Forelimb muscle (tissue), 1 donor: ENCODE measurements at regions not wholly inside any gene's neighbourhood (a gene's known extent, or its start where the extent isn't known, plus 50 kb on each side); places are given as distances from the start of the nearest gene placed in this dataset.

Experiments used
- DNase-seq: peaks from one replicate; pipeline ENCODE4 v3.0.0-alpha.2; 2013; ENCODE audit warnings: low read depth

DNA sequence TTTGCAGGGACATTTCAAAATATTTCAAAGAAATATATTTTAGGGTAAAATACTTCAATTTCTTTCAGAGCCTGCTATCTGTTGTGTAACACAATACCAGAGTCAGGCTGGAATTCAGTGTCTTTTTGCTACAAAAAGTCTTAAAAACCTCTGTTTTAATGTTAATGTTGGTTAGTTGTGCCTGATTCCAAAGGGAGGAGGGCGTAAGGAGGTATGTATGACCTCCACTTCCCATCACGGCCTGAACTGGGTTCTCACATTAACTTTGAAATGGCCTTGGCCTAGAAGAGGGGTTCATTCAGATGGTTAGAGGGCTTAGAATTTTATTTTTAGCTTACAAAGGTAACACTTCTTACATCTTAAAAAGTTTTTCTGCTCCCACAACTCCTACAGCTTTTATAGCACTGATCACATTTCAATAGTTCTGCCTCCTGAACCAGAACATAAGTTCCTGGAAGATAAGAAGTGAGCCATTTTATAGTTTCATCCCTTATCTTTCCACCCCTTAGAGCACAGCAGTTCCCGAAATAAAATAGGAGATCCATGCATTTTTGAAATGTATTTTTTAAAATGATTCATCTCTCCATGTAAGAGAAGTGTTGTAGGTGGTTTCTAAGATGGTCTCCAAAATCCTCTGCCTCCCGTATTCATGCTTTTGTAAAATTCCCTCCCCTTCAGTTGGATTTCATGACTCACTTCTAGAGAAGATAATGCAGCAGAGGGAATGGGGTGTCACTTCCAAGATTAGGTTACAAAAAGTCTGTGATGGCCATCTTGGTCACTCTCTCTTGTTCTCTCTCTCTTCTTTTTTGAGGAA is 543.1 kb upstream of the NECTIN3 start:
- no peak for DNase-seq

DNA sequence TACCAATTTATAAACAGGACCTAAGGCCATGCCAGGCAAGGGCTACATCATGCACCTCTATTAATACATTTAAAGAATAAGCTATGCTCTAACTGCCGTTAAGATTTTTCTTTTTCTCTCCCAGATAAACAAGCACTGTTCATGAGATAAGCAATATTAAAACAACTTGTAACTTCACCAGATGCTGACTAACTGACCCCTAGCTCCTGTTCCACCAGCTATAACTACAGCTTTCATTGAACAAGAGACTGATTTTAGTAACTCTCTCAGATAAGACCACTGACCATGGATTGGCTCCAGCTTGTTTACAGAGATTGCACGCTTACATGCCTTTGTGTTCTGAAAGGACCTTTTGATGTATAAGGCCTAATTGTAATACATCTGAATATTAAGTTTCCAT is 540.7 kb upstream of the NECTIN3 start:
- DNase-seq: no peak

DNA sequence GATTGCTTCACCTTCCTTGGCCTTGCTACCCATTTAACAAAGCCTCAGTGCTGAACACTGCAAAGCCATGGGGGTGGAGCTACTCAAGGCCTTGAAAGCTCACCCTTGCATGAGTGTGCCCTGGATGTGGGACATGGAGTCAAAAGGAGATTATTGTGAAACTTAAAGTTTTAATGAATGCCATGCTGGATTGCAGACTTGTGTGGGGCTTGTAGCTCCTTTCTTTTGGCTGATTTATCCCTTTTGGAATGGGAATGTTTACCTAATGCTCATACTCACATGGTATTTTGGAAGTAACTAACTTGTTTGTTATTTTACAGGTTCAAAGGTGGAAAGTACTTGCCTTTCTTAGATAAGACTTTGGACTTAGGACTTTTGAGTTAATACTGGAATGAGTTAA is 538.5 kb upstream of the NECTIN3 start:
- no peak for DNase-seq

DNA sequence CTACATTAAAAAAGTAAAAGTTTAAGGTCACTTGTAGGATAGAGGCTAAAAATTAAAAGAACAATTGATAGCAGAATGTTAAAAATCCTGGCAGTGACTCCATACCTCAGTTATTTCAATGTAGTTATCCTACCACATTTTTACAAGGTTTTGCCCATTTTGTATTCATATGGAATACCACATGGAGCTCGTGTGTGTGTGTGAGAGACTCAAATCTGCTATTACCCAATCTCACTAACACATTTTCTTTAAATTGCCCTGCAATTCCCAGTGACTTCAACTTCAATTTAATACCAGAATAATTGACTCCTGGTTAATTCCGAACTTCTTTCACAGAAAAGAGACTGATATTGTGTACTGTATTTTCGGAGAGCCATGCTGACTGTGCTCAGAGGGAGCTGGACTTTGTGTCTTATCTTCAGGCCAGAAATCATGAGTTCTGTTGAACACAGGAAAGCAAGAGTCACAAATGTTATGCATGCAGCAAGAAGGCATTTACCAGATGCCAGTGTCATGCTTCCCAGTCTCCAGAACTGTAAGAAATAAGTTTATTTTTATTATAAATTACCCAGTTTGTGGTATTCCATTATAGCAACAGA is 529.0 kb upstream of the NECTIN3 start:
- no peak for DNase-seq

DNA sequence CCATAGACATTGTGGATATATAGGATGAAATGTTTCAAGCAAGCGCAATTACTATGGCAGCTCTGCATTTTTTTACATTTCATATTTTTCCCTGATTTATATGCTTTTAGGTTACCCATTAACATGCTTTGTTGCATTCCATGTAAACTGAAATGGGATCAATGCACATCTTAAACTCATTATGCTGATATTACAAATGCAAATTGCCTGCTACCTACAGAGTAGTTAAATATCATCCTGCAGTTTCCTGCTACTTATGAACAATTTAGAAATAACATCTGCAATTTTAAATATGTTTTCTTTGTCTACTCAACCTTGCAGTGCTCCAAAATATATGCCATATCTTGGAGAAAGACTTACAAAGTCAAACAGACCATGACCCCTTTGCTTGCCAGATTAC is 526.9 kb upstream of the NECTIN3 start:
- no peak for DNase-seq

DNA sequence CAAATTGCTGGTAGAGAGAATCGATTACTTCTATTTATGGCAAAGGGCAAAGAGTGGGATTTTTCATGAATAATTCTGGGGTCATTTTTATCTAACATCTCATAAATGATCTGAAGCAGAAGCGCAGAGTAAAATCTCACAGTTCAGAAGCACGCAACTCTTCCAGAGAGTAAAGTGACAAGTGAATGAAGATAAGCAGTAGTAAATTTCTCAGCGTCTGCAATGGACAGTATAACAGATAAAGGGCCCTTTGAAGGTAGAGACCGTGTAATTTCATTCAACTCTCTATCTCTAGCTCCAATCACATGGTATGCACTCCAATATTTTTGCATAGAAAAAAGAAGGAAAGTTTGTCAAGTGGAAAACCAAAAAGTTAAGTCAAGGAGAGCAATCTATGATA is 521.1 kb upstream of the NECTIN3 start:
- no peak for DNase-seq

DNA sequence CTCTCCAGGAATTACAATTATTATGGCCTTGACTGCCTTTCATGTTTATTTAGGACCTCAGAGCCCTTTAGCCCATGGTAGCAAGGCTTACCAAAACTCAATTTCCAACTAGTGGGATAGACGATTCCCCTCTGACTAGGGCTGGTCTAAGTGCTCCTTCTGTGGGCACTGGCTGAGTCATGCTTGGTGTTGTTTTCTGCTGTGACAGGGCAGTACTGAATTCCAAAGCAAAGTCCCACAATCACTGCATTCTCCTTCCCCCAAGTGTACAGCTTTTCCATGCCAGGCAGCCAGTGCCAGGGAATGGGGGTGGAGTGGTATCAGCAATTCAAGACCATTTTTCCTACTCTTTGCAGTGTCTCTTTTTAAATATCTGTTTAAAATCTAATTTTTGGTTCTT is 509.0 kb upstream of the NECTIN3 start:
- no peak for DNase-seq

DNA sequence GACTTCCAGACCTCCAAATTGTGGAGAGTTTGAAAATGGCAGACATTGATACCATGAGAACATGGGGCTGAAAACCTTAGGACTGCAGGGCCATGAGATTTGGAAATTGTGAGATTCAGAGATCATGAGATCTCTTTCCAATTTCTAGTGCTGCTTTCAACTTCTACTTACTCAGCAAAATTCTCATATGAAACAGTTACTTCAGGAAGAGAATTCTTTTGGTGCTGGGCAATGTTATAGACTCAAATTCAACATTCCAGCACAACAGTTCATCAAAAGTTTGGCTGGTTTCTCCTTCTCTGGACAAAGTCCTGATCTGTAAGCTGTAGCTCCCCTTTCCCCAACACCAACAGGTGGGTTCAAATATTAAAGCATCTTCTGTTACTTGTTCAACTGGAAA is 506.9 kb upstream of the NECTIN3 start:
- DNase-seq: no peak

DNA sequence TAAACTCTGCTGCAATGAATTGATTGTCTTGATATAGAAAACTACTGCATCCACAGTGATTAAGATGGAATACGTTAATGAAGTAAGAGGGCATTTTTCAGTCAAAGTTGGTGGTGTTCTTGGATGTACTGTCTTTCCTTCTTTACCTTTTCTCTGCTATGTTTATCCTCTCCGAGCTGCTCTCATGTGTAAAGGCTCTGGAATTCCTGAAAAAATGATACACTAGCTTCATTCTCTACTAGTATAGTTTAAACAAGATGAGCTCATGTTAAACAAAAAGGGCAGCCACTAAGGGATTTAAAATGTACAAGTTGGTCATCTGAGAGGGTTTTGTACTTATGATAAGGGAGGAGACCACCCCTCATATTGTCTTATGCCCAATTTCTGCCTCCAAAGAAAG is 504.6 kb upstream of the NECTIN3 start:
- no peak for DNase-seq

DNA sequence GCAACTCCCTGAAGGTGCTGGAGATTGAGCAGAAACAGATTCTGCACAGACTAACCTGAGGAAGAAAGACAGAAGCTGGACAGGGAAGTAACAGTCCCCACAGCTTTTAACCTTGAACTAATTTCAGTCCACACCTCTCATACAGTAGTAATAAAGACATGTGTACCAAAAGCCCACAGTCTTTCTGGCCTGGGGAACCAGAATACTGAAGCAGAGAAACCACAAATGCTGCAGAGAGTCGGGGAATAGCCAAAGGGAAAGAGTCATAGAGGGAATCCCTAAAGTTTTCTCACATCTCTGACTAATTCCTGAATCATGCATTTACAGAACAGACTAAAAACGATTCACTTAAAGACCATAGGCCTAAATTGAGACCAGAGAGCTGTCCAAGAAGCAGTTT is 503.4 kb upstream of the NECTIN3 start:
- no peak for DNase-seq

DNA sequence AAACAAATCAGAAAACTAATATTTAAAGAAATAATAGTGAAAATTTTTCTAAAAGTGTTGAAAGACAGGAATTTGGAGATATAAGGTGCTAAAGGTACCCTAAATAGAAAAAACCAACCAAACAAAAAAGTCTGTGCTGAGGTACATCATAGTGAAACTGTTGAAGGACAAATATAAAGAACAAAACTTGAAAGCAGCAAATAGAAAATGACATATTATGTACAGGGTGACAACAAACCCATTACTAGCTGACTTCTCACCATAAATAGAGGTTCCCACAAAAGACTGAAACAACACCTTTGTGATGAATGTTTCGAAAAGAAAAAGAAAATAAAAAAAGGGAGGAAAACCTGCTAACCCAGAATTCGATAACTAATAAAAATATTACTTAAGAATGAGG is 502.5 kb upstream of the NECTIN3 start:
- DNase-seq: no peak

DNA sequence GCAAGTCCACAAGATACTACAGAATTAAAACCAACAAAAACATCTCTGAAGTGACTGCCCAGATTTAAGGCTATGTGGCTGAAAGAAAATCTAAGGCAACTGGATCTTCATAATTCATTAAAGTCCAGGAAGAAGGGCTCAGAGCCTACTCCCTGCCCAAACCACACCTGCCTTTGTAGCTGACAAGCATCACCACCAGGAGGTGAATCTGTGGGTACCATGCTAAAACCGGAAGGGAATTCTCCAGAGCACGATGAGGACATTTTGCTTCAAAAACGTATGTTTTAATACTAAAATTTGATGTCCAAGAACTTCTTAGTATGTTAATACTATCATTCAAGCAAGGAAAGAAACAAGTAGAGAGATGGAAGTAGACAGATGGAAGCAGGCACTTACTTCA is 495.9 kb upstream of the NECTIN3 start:
- DNase-seq: no peak

DNA sequence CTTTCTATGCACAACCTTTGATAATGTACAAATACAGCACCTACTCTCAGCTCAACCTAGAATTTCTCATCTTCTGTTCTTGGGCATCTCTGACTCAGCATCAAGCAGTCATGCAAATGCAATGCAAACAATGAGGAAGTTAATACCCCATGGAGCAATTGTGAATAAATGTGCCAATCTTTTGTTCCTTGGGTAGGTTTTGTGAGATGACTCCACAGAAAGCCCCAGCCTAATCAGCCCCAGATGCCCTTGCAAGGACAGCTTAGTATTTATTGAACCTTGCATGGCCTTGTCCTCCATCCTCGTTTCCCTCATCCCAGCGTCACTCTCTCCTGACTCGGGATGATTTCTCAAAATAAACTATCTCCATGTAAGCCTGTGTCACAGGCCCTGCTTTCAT is 494.7 kb upstream of the NECTIN3 start:
- no peak for DNase-seq

DNA sequence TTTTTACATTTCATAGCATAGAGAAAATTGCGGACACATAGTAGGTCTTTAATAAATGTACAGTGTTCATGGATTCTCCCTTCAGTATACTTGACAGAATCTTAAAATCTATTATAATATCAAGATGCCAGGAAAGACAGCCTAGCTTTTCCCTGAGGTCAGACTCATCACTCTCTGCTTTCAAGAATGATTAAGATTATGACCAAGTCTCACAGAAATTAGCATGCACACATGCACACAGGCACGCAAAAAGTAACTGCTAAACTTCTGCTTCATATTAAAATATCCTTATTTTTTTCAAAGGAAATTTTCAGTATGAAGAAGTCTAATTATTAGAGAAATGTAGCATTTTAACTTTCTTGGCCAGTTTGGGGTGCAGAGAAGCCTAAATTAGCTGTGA is 493.8 kb upstream of the NECTIN3 start:
- DNase-seq: no peak

DNA sequence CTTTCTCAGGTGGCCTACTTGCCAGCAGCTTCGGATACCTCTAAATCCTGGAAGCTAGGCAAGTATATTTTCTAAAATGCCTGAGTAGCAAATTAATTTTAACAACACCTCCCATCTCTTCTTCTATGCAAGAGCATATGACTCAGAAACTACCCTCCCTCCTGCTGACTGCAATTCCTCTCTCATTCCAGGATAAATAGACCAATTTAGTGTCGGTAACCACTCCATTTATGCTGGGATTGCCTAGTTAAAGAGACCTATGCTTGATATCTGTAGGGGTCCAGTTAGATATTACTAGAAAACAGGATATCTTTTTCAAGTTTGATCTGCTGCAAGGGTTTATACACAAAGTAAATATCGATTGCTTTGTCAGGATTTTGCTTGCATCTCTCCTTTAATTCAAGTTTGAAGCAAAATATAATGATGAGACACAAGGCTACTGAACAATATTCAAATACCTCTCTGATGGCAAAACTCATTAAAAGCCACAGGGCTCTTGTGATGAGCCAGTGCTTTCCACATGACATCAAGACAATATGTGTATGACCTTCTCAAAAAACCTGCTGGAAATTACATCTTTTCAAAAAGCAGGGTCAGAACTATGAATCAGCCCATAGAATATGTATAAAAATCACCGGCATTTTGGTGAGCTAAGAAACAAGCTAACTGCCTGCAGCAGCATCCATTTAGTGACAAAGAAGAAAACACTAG is 491.6 kb upstream of the NECTIN3 start:
- DNase-seq: no peak

DNA sequence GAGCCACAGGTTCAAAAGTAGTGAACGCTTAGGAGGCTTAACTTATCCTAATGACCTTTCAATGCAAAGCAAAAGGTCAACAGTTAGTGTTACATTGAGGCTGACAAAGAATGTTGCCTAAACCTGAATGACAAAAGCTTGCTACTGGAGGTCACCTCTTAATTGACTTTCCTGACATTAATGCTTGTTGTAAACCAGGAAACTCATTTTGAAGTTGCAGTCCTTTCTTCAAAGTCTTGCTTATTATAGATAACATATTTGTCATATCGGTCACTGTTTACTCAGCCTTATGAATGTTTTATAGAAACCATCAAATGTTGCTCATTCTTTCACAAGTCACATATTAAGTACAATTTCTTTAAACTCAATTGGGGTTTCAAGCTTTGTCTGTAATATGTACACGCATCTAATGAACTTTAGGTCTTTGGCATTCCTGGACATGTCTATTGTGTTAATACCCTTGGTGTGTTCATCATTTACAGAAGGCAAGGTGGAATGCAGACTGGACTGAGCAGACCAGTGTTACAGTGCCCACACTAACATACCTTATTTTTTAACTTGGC is 488.2 kb upstream of the NECTIN3 start:
- no peak for DNase-seq

DNA sequence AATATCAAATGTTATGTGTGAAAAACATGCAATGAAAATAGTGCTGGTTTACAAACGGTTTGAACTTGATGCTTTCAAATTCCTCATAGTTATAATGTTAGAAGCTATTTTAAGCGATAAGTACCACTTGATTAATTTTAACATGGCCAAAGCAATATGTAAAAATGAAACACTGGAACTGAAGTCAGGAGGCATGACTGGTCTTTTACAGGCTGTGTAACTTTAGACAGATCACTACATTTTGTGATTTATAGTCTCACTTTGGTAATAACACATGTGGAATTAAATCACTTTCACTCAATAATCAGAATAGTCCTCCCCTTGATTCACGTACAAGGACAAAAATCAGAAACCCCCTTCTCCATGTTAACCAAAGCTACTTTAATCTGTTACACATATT is 482.7 kb upstream of the NECTIN3 start:
- no peak for DNase-seq

DNA sequence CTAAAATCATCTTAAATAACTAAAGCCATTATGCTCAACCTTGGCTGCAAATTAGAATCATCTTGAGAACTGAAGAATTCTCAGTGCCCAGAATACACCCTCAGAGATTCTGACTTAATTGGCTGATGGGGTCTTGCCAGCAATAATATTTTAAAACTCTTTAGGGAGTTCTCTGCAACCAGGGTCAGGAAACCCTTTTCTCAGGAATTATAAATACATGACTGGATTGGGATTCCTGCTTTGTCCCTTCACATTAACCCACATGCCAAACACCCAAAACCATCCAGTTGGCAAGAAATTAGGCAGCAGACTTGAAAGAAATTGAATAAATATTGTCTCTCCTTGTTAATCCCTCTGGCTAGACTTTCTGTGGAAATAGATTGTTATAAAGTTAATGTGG is 482.3 kb upstream of the NECTIN3 start:
- DNase-seq: no peak

DNA sequence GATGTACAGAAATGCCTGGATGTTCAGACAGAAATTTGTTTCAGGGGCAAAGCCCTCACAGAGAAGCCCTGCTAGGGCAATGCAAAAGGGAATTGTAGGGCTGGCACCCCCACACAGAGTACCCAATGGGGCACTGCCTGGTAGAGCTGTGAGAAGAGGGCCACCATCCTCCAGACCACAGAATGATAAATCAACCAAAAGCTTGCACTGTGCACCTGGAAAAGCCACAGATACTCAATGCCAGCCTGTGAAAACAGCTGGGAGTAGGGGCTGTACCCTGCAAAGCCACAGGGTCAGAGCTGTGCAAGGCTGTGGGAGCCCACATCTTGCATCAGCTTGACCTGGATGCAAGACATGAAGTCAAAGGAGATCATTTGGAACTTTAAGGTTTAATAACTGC is 477.9 kb upstream of the NECTIN3 start:
- no peak for DNase-seq

DNA sequence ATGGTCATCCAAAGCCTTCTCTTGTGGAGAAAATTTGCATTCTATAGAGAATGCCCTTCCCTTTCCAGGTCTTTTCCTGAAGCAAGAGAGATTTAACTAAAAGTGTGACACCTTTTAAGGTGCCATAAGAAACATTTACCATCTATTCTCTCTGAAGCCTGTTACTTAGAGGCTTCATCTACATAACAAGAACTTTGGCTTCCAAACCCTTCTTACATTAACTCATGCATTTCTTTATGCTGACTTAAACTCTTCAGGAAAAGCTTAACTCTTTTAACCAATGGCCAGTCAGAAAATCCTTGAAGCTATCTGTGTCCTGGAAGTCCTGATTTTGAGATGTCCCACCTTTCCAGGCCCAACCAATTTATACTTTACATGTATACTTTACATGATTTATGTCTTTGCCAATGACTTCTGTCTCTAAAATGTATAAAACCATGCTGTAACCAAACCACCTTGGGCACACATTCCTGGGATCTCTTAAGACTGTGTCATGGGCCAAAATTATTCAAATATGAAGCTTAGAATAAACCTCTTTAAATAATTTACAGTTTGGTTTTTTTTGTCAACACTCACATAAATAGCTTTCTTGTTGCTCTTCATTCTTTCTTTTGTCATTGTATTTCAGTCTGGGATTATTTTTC is 472.6 kb upstream of the NECTIN3 start:
- no peak for DNase-seq

DNA sequence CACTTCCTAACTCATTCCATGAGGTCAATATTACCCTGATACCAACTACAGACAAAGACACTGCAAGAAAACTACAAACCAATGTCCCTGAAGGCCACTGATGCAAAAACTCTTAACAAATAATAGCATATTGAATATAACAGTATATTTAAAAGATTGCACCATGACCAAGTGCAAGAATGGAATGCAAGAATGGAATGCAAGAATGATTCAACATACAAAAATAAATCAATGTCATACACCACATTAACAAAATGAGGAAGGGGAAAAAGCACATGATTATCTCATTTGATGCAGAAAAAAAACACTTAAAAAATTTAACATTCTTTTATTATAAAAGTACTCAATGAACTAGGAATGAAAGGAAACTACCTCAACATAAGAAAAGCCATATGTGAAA is 463.1 kb upstream of the NECTIN3 start:
- DNase-seq: no peak

DNA sequence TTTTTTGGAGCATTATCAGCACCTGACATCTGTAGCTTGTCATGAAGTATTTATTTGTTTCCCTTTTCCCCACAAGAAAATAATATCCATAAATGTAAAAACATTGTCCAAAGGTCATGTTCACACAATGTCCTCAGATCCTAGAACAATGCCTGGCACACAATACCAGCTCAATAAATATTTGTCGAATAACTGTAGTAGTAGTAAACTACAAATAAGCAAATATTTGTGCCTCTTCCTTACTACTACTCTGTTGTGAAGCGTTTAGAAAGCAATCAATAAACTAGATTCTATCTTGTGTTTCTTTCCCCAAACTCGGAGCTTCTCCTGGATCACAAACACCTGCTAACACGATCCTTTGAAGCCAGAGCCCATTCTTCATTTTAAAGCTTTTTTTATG is 459.6 kb upstream of the NECTIN3 start:
- no peak for DNase-seq
